ENCODE measurements at regions not wholly inside any gene's neighbourhood (a gene's known extent, or its start where the extent isn't known, plus 50 kb on each side); places are given as distances from the start of the nearest gene placed in this dataset.
"Not testable (repeated sequence)": the region's sequence is repeated elsewhere in the genome, so short reads cannot be mapped to it uniquely, and the experiment has no call there.

GRCh38 chr9:85142496-85142911 lies 473.0 kb downstream of the NTRK2 start:
- no peak for DNase-seq

DNA sequence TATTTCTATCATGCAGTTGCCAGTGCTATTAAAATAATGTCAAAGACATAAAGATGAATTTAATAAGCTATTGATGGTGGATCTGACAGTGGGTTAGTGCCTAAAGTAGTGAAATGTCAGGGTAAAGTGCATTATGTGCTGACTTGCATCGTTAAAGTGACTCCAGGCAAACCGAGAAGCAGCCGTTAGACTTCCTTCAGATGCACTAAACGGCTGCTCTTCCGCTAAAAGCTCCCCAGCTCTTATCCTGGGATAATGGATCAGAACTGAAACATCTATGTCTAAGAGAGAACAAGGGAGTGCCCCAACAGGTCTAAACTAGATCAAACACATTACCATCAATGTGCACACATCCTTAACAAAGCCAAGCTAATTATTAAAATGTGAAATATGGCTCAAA lies 468.2 kb downstream of the NTRK2 start:
- DNase-seq = no peak

DNA sequence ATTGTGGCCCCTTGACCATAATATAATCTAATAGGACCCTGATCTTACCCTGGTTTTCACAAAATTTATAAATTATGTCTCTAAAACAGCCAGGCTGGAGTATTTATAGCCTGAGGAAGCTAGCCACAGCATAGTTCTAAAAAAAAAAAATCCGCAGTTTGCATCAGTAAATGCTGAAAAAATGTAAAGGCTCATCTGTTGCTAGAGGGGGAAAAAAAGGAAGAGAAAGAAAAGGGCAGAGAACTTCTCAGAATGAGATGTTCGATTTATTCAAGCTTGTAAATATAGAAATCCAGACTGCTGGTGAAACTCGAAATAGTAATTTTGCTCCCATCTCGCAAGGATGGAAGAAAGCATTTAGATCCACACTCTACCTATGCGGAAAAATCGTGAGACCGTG lies 467.5 kb downstream of the NTRK2 start:
- no peak for DNase-seq

DNA sequence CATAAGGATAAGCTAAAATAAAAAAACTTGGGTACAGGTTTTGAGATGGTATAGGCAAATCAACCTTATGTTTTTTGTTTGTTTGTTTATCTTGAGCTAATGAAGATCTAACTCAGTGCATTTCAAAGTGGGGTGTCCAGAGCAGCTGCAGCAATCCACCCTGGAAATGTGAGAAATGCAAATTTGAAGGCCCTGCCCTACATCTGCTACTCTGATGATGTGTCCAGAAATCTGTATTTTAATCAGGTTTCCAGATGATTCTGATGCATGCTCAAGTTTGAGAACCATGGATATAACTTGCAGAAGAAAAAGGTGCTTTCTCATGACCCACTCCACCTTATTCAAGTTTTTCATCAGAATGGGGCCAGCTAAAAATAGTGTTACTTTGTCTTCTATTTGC lies 467.0 kb downstream of the NTRK2 start:
- no peak for DNase-seq

GRCh38 chr9:85130764-85131163 lies 461.2 kb downstream of the NTRK2 start:
- no peak for DNase-seq

DNA sequence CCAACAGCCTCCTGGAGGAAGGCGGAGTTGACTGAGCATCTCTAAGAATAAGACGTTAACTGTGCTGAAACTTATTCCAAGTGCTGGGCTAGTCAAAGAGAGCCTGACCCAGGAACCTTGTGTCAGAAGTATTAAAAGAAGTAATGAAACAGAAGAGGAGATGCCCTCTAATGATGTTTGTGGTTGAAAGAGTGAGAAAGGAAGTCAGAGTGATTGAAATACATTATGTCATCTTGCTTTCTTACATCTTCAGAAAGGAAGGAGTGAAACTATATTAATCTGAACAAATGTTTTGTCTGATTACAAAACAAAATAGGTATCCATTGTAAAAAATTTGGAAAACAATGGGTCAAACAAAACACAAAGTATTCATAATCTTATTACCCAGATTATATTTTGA lies 460.7 kb downstream of the NTRK2 start:
- DNase-seq = no peak

DNA sequence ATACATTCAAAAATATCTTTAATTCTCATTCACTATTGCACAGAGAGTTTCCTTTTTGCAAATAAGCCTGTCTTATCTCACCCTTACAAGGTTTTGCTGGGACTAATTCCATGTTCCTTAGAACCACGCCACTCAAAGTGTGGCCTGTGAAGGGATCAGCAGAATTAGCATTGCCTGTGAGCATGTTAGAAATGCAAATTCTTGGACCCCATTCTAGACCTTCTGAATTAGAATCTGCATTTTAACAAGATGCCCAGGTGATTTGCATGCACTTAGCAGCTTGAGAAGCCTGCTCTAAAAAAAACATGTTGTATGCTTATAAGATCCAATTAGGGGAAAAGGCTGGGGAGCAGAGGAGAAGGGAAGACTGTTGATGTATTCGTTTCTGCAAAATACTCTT lies 460.0 kb downstream of the NTRK2 start:
- no peak for DNase-seq

- no peak for DNase-seq
Measured at GRCh38 chr9:85118990-85119755, 449.6 kb downstream of the NTRK2 start.

GRCh38 chr9:85117831-85118230 lies 448.3 kb downstream of the NTRK2 start:
- no peak for DNase-seq

GRCh38 chr9:85115473-85115872 lies 445.9 kb downstream of the NTRK2 start:
- DNase-seq = no peak

DNA sequence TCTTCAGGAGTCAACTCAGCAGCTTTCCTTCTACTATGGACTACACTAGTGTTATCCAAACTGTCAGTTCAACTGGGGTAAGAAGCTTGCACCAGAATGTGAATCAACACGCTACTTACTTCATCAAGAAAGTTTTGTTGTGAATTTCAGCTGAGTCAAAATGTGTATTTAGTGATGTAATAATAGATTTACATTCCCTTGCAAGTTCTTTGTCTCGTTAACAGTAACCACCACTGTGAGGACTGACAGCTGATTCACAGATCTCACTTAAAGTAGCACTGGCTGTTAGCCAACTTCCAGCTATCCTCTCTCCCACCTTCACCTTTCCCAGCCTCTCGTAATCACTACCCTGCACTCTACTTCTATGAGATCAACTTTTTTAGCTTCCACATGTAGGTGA lies 445.3 kb downstream of the NTRK2 start:
- DNase-seq = no peak

- no peak for DNase-seq
Measured at GRCh38 chr9:85112933-85113418, 443.4 kb downstream of the NTRK2 start.

DNA sequence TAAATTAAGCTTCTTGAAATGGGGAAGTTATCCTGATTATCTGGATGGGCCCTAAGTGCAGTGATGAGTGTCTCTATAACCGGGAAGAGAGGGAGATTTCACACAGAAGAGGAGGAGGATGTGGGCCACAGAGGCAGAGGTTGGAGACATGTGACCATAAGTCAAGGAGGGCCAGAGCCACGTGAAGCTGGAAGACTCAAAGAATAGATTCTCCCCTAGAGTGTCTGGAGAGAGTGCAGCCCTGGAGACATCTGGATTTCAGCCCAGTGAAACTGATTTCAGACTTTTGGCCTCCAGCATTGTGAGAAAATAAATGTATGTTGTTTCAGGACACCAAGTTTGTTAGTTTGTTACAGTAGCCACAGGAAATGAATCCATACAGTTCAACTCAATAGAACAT lies 442.9 kb downstream of the NTRK2 start:
- DNase-seq = no peak

- no peak for DNase-seq
Measured at GRCh38 chr9:85108746-85109145, 439.2 kb downstream of the NTRK2 start.

DNA sequence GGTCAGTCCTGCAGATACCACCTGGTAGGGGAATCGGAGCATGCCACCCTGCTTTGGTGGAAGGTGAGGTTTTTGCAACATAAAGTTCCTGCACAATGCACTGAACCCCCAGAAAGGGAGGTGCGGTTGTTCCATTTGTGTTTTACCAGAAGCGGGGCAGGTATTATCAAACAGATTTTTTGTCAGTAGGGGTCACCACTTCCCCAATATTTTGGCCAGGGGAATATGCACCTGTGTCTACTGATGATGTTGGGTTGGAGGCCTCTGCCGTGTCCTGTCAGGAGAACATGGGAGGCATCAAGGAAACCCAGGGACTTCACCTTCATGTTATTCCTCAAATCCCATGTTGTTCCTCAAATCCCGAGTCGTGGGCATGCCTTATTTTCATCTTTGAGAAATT lies 438.7 kb downstream of the NTRK2 start:
- DNase-seq = no peak

- DNase-seq = no peak
Measured at GRCh38 chr9:85089188-85089969, 419.9 kb downstream of the NTRK2 start.

DNA sequence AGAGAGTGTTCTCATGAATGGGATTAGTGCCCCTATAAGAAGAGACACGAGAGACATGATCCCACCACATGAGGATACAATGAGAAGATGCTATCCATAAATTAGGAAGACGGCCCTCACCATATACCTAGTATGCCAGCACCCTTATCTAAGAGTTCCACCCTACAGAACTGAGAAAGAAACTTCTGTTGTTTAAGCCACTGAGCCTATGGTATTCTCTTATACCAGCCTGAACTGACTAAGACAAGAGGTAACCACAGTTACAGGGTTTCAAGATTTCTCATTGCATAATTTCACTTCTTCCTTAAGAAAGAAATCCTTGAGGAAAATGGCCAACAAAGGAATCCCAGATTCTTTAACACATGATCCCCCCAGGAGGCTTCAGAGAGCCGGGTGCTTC lies 412.4 kb downstream of the NTRK2 start:
- no peak for DNase-seq

GRCh38 chr9:85079349-85079748 lies 409.8 kb downstream of the NTRK2 start:
- DNase-seq = no peak

GRCh38 chr9:85077944-85078343 lies 408.4 kb downstream of the NTRK2 start:
- DNase-seq = no peak

DNA sequence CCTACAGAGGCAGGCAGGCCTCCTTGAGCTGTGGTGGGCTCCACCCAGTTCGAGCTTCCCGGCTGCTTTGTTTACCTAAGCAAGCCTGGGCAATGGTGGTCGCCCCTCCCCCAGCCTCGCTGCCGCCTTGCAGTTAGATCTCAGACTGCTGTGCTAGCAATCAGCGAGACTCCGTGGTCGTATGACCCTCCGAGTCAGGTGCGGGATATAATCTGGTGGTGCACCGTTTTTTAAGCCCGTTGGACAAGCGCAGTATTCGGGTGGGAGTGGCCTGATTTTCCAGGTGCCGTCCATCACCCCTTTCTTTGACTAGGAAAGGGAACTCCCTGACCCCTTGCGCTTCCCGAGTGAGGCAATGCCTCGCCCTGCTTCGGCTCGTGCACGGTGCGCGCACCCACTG lies 407.6 kb downstream of the NTRK2 start:
- DNase-seq = not testable (repeated sequence)

Data from stimulated activated CD8-positive, alpha-beta memory T cell treated with anti-CD3 and anti-CD28 coated beads, Interleukin-4, amount 100 ng/mL, for 48 hours (primary cell).